Panc1 (cell line): ENCODE measurements at regions not wholly inside any gene's neighbourhood (a gene's known extent, or its start where the extent isn't known, plus 50 kb on each side); places are given as distances from the start of the nearest gene placed in this dataset.

Experiments
- ATAC-seq: fragments of 200-7000 bp; cut with Tn5 transposase; 2 replicates; pipeline ENCODE4 v1.9.1; 2020; ENCODE audit warnings: mild to moderate bottlenecking, moderate library complexity
- BruUV-seq: library from RNA; stranded (reverse); fragments of 400-500 nt; replicated peaks from 2 replicates; lab custom pipeline; 2021; lab: Mats Ljungman, UMichigan
- CTCF ChIA-PET: fragments of 300-600 bp; sonication (Branson Sonifier 250); formaldehyde crosslinking; loops from one replicate; lab custom pipeline; 2022; ENCODE audit warnings: antibody characterized with exemption; lab: Charles Lee
- POLR2A ChIA-PET: fragments of 300-600 bp; sonication (Branson Sonifier 250); formaldehyde crosslinking; loops from one replicate; lab custom pipeline; 2022; ENCODE audit warnings: antibody characterized with exemption; lab: Charles Lee
- DNase-seq: peaks from one replicate; pipeline ENCODE4 v3.0.0-alpha.2; 2010; ENCODE audit warnings: low read depth, low spot score
- H3K27ac ChIP-seq: 2 replicates; pipeline ENCODE4 v1.5.1; 2011; ENCODE audit warnings: mild to moderate bottlenecking, low read length, inconsistent platforms
- H3K27me3 ChIP-seq: fragments of 200-500 bp; sonication (Bioruptor generic); 2 replicates; pipeline ENCODE4 v1.6.0; 2014; ENCODE audit warnings: low read length, inconsistent platforms; ENCODE audit not compliant: control insufficient read depth, insufficient read depth
- H3K36me3 ChIP-seq: fragments of 200-500 bp; sonication (Bioruptor generic); 2 replicates; pipeline ENCODE4 v1.5.1; 2014; ENCODE audit warnings: inconsistent platforms, mild to moderate bottlenecking, low read length, moderate library complexity; ENCODE audit not compliant: control insufficient read depth, insufficient read depth
- H3K4me1 ChIP-seq: 2 replicates; pipeline ENCODE4 v1.5.1; 2011; ENCODE audit warnings: inconsistent platforms, mild to moderate bottlenecking, low read length, moderate library complexity; ENCODE audit not compliant: control insufficient read depth, insufficient read depth
- H3K4me3 ChIP-seq, 2 experiments: 2 replicates each; pipeline ENCODE4 v1.5.1; 2011 to 2012; ENCODE audit warnings: low read depth in 2 of 2, low read length in 2 of 2, mild to moderate bottlenecking in 2 of 2, inconsistent platforms in 1 of 2, moderate library complexity in 1 of 2
- H3K9me3 ChIP-seq: fragments of 200-500 bp; sonication (Bioruptor generic); 2 replicates; pipeline ENCODE4 v1.5.1; 2014; ENCODE audit warnings: low read depth, mild to moderate bottlenecking, inconsistent platforms, low read length, moderate library complexity; ENCODE audit not compliant: control insufficient read depth, insufficient read depth
- CTCF ChIP-seq: fragments of 450-650 bp; IDR thresholded peaks from 2 replicates; pipeline ENCODE4 v1.5.1; 2017; ENCODE audit warnings: mild to moderate bottlenecking
- POLR2AphosphoS5 ChIP-seq: IDR thresholded peaks from 2 replicates; pipeline ENCODE4 v1.6.1; 2012; ENCODE audit warnings: mild to moderate bottlenecking, low read depth, low read length, moderate library complexity
- REST ChIP-seq, 2 experiments: IDR thresholded peaks; 2 replicates each; pipeline ENCODE4 v1.6.1; 2011 to 2012; ENCODE audit warnings: low read depth in 2 of 2, control low read depth in 1 of 2, low read length in 1 of 2, mild to moderate bottlenecking in 1 of 2, moderate library complexity in 1 of 2; ENCODE audit not compliant: insufficient read depth in 1 of 2
- SIN3A ChIP-seq: IDR thresholded peaks from 2 replicates; pipeline ENCODE4 v1.6.1; 2012; ENCODE audit warnings: low read depth, mild to moderate bottlenecking, low read length, moderate library complexity, borderline replicate concordance; ENCODE audit not compliant: insufficient read depth
- TCF7L2 ChIP-seq: IDR thresholded peaks from 2 replicates; pipeline ENCODE4 v1.6.1; 2011; ENCODE audit warnings: mild to moderate bottlenecking, low read depth, low read length, inconsistent platforms
- in situ Hi-C: cut with HindIII; loops from 2 replicates; pipeline ENCODE4 v1.10.0; 2016; ENCODE audit warnings: low sequenced_read_pairs, low pct_unique_long_range_greater_than_20kb
- intact Hi-C: fragments of 100-400 bp; cut with micrococcal nuclease; formaldehyde crosslinking; loops from one replicate; pipeline ENCODE4 v1.10.0; 2022; ENCODE audit not compliant: unreplicated experiment

GRCh38 chr1:29883986-29884385 is 647.7 kb downstream of the PTPRU start:
- no TSS peak for BruUV-seq
- H3K27ac ChIP-seq, result no peak overlapping the region
- H3K4me1 ChIP-seq, result no peaks in the 10 kb centered on the region
- no peaks in the 10 kb centered on the region for H3K36me3 ChIP-seq
- POLR2A ChIA-PET, result no interaction called here
- in situ Hi-C loops (no loop called here), intact Hi-C loops (no loop called here)
- ATAC-seq (no peak), DNase-seq (no peak)
- H3K9me3 ChIP-seq, result no peaks in the 10 kb centered on the region
- no peaks in the 10 kb centered on the region for H3K27me3 ChIP-seq
- no peak overlapping the region for H3K4me3 ChIP-seq
- TF ChIP-seq POLR2AphosphoS5 (no peak), REST (IDR thresholded peaks at IDR 0.05; ENCODE audit: insufficient read depth in 1 of 2, low read depth in 2 of 2, low read length in 1 of 2) (no peak), TCF7L2 (no peak), SIN3A (no peak), CTCF (no peak)
- CTCF ChIA-PET, result no interaction called here

- BruUV-seq, result no TSS peak
- Histone ChIP-seq H3K4me1 (no peaks in the 10 kb centered on the region), H3K27me3 (no peaks in the 10 kb centered on the region), H3K4me3 (no peak overlapping the region), H3K36me3 (no peaks in the 10 kb centered on the region), H3K27ac (no peak overlapping the region), H3K9me3 (no peaks in the 10 kb centered on the region)
- in situ Hi-C loops (no loop called here), intact Hi-C loops (no loop called here)
- ChIA-PET CTCF (no interaction called here), POLR2A (no interaction called here)
- TF ChIP-seq SIN3A (no peak), TCF7L2 (no peak), REST (IDR thresholded peaks at IDR 0.05; ENCODE audit: insufficient read depth in 1 of 2, low read depth in 2 of 2, low read length in 1 of 2) (no peak), CTCF (no peak), POLR2AphosphoS5 (no peak)
- ATAC-seq (no peak), DNase-seq (no peak)
Observed at GRCh38 chr1:29883411-29883832, 647.1 kb downstream of the PTPRU start.
